ENCODE measurements at regions not wholly inside any gene's neighbourhood (a gene's known extent, or its start where the extent isn't known, plus 50 kb on each side); places are given as distances from the start of the nearest gene placed in this dataset.
"Not testable (repeated sequence)": the region's sequence is repeated elsewhere in the genome, so short reads cannot be mapped to it uniquely, and the experiment has no call there.

GRCh38 chr4:157713342-157713741 lies 459.5 kb downstream of the GASK1B start:
- DNase-seq (ENCODE audit: low read depth): peak; percentile 5
- TF ChIP-seq CTCF (conservative IDR thresholded peaks at IDR 0.05; ENCODE audit: control insufficient read depth, insufficient read depth, low read depth, low read length): no peak
- no peak overlapping the region for H3K4me3 ChIP-seq (ENCODE audit: control insufficient read depth, low read depth, low read length)

GRCh38 chr4:157706155-157706554 lies 466.7 kb downstream of the GASK1B start:
- no peak for TF ChIP-seq CTCF (conservative IDR thresholded peaks at IDR 0.05; ENCODE audit: control insufficient read depth, insufficient read depth, low read depth, low read length)
- no peak overlapping the region for H3K4me3 ChIP-seq (ENCODE audit: control insufficient read depth, low read depth, low read length)
- no peak for DNase-seq (ENCODE audit: low read depth)

- no peak overlapping the region for H3K4me3 ChIP-seq (ENCODE audit: control insufficient read depth, low read depth, low read length)
- no peak for DNase-seq (ENCODE audit: low read depth)
- TF ChIP-seq CTCF (conservative IDR thresholded peaks at IDR 0.05; ENCODE audit: control insufficient read depth, insufficient read depth, low read depth, low read length): no peak
Measured at GRCh38 chr4:157702831-157703230, 470.0 kb downstream of the GASK1B start.

- H3K4me3 ChIP-seq (ENCODE audit: control insufficient read depth, low read depth, low read length): no peak overlapping the region
- no peak for TF ChIP-seq CTCF (conservative IDR thresholded peaks at IDR 0.05; ENCODE audit: control insufficient read depth, insufficient read depth, low read depth, low read length)
- no peak for DNase-seq (ENCODE audit: low read depth)
Measured at GRCh38 chr4:157701695-157701994, 471.2 kb downstream of the GASK1B start.

- no peak for TF ChIP-seq CTCF (conservative IDR thresholded peaks at IDR 0.05; ENCODE audit: control insufficient read depth, insufficient read depth, low read depth, low read length)
- no peak for DNase-seq (ENCODE audit: low read depth)
- H3K4me3 ChIP-seq (ENCODE audit: control insufficient read depth, low read depth, low read length): no peak overlapping the region
Measured at GRCh38 chr4:157700898-157701694, 471.7 kb downstream of the GASK1B start.

GRCh38 chr4:157689476-157689875 lies 468.9 kb downstream of the GRIA2 start:
- TF ChIP-seq CTCF (conservative IDR thresholded peaks at IDR 0.05; ENCODE audit: control insufficient read depth, insufficient read depth, low read depth, low read length): no peak
- no peak overlapping the region for H3K4me3 ChIP-seq (ENCODE audit: control insufficient read depth, low read depth, low read length)
- DNase-seq (ENCODE audit: low read depth): no peak

- no peak for TF ChIP-seq CTCF (conservative IDR thresholded peaks at IDR 0.05; ENCODE audit: control insufficient read depth, insufficient read depth, low read depth, low read length)
- DNase-seq (ENCODE audit: low read depth): no peak
- no peak overlapping the region for H3K4me3 ChIP-seq (ENCODE audit: control insufficient read depth, low read depth, low read length)
Measured at GRCh38 chr4:157687971-157688370, 467.4 kb downstream of the GRIA2 start.

GRCh38 chr4:157679326-157679725 lies 458.8 kb downstream of the GRIA2 start:
- not testable (repeated sequence) for H3K4me3 ChIP-seq (ENCODE audit: control insufficient read depth, low read depth, low read length); DNase-seq (ENCODE audit: low read depth)
